ENCODE measurements at regions not wholly inside any gene's neighbourhood (a gene's known extent, or its start where the extent isn't known, plus 50 kb on each side); places are given as distances from the start of the nearest gene placed in this dataset.

DNA sequence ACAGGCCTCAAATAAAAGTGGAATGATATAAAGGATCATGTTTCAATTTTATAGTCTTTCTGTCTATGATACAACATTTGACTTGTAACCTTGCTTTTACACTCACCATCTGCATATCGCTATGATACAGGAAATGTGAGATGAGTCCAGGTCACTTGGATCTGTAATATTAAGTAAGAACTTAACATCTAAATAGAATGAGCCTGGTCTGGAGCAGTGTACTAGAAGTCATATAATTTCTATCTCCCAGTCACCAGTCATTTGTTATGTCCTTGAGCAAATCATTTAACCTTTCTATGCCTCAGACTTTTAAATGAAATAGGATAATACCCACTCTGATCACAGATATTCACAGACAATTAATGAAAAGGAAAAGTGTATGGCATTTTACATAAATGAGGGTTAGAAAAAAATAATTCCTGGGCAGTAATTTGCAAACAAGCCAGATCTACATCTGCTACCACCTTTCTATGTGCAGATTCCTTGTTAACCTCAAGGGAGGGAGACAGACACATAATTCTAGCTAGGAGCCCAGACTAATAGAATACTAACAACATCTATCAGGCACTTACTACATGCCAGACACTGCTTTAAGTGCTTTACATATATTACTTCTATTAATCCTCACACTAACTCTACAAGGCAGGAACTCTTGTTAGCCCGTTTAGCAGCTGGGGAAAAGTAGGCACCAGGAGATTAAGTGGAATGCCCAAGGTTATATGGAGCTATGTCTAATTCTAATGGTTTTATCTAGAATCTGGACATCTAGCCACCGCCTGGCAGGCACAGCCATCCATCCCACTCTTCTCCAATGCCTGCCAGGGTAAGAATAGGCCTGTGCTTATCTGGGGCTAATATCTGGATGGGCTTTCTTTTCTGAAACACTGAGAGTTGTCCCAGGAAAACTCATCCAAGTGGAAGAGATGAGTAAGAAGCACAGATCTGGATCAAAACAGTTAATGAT lies 313.6 kb upstream of the CDH20 start:
- Histone ChIP-seq H3K36me3 (ENCODE audit: insufficient read depth, low read length) (no peaks in the 10 kb centered on the region), H3K79me2 (ENCODE audit: insufficient read depth, low read length) (no peaks in the 10 kb centered on the region), H3K4me2 (ENCODE audit: low read length) (no peak overlapping the region), H3K9ac (ENCODE audit: low read length) (no peak overlapping the region), H4K20me1 (ENCODE audit: insufficient read depth, low read length) (no peaks in the 10 kb centered on the region), H3K9me3 (ENCODE audit: insufficient read depth, low read depth, low read length) (no peaks in the 10 kb centered on the region), H2AFZ (ENCODE audit: low read depth, low read length) (no peak overlapping the region), H3K4me1 (ENCODE audit: insufficient read depth, low read length) (no peaks in the 10 kb centered on the region), H3K27me3 (ENCODE audit: insufficient read depth, low read length) (no peaks in the 10 kb centered on the region), H3K27ac (ENCODE audit: low read depth, low read length) (no peak overlapping the region), H3K4me3 (ENCODE audit: insufficient read depth, low read depth, low read length) (no peak overlapping the region)
- Mint-ChIP-seq H3K9me3 (ENCODE audit: unreplicated experiment) (no peaks in the 10 kb centered on the region), H3K27ac (ENCODE audit: unreplicated experiment) (no peak overlapping the region), H3K27me3 (ENCODE audit: low read depth, unreplicated experiment) (no peaks in the 10 kb centered on the region), H3K4me1 (ENCODE audit: low read depth, unreplicated experiment) (no peaks in the 10 kb centered on the region), H3K36me3 (ENCODE audit: low read depth, unreplicated experiment) (no peaks in the 10 kb centered on the region), H3K4me3 (ENCODE audit: unreplicated experiment) (no peak overlapping the region)
- DNase-seq (ENCODE audit: low read depth), result no peak
- TF ChIP-seq, protein P1, sequence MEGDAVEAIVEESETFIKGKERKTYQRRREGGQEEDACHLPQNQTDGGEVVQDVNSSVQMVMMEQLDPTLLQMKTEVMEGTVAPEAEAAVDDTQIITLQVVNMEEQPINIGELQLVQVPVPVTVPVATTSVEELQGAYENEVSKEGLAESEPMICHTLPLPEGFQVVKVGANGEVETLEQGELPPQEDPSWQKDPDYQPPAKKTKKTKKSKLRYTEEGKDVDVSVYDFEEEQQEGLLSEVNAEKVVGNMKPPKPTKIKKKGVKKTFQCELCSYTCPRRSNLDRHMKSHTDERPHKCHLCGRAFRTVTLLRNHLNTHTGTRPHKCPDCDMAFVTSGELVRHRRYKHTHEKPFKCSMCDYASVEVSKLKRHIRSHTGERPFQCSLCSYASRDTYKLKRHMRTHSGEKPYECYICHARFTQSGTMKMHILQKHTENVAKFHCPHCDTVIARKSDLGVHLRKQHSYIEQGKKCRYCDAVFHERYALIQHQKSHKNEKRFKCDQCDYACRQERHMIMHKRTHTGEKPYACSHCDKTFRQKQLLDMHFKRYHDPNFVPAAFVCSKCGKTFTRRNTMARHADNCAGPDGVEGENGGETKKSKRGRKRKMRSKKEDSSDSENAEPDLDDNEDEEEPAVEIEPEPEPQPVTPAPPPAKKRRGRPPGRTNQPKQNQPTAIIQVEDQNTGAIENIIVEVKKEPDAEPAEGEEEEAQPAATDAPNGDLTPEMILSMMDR (IDR thresholded peaks at IDR 0.05; ENCODE audit: insufficient read depth, low read depth, low read length), result no peak
- TF ChIP-seq EZH2 (IDR thresholded peaks at IDR 0.05; ENCODE audit: insufficient read depth, low read length), result no peak
- no peak for FAIRE-seq

DNA sequence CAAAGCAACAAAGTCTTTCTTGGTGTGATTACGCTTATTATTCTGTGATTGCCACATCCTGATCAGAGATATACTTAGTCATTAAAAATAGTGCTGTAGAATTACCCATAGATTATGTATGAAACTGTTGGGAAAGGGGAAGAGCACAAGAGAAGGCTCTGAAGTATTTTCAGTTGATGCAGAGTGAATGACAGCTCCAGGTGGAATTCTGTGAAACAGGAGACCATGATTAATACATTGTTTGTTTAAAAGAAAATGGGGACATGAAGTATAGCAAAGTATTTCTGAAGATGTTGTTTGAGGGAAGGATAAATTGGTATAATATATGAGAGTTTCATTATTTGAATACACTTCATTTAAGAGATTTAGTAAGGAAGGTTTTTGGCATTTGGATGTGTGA lies 307.6 kb upstream of the CDH20 start:
- DNase-seq (ENCODE audit: low read depth), result no peak
- H3K4me1 Mint-ChIP-seq (ENCODE audit: low read depth, unreplicated experiment), result no peaks in the 10 kb centered on the region
- H3K27ac ChIP-seq (ENCODE audit: low read depth, low read length), result no peak overlapping the region
- H3K4me3 ChIP-seq (ENCODE audit: insufficient read depth, low read depth, low read length), result no peak overlapping the region
- H3K9ac ChIP-seq (ENCODE audit: low read length), result no peak overlapping the region
- no peaks in the 10 kb centered on the region for H3K9me3 ChIP-seq (ENCODE audit: insufficient read depth, low read depth, low read length)
- H3K27me3 ChIP-seq (ENCODE audit: insufficient read depth, low read length), result no peaks in the 10 kb centered on the region
- H3K9me3 Mint-ChIP-seq (ENCODE audit: unreplicated experiment), result no peaks in the 10 kb centered on the region
- no peaks in the 10 kb centered on the region for H3K36me3 Mint-ChIP-seq (ENCODE audit: low read depth, unreplicated experiment)
- no peaks in the 10 kb centered on the region for H3K27me3 Mint-ChIP-seq (ENCODE audit: low read depth, unreplicated experiment)
- H4K20me1 ChIP-seq (ENCODE audit: insufficient read depth, low read length), result no peaks in the 10 kb centered on the region
- no peaks in the 10 kb centered on the region for H3K4me1 ChIP-seq (ENCODE audit: insufficient read depth, low read length)
- no peak overlapping the region for H3K4me2 ChIP-seq (ENCODE audit: low read length)
- H3K4me3 Mint-ChIP-seq (ENCODE audit: unreplicated experiment), result no peak overlapping the region
- H3K36me3 ChIP-seq (ENCODE audit: insufficient read depth, low read length), result no peaks in the 10 kb centered on the region
- no peak overlapping the region for H3K27ac Mint-ChIP-seq (ENCODE audit: unreplicated experiment)
- no peak overlapping the region for H2AFZ ChIP-seq (ENCODE audit: low read depth, low read length)
- TF ChIP-seq, protein P1 (IDR thresholded peaks at IDR 0.05; ENCODE audit: insufficient read depth, low read depth, low read length), result no peak
- TF ChIP-seq EZH2 (IDR thresholded peaks at IDR 0.05; ENCODE audit: insufficient read depth, low read length), result no peak
- no peaks in the 10 kb centered on the region for H3K79me2 ChIP-seq (ENCODE audit: insufficient read depth, low read length)
- no peak for FAIRE-seq

DNA sequence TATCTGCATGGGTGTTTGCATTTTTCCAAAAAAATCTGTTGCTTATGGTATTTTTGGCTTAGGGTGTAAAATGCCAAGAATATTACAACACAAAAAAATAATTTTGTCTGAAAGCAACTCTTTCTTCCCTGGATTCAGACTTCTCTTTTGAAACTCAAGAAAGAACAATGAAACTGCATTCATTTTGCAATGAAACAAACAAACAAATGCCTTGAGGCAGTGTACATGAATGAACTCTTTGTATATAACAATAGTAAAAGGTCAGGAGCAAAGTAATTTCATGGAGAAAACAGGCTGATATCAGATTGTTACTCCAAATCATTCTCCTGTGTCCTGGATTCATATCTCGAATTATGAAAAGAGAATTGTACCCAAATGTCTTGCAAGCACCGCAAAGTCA lies 301.6 kb upstream of the CDH20 start:
- H3K9me3 Mint-ChIP-seq (ENCODE audit: unreplicated experiment), result no peaks in the 10 kb centered on the region
- FAIRE-seq (no peak), DNase-seq (ENCODE audit: low read depth) (no peak)
- no peaks in the 10 kb centered on the region for H3K27me3 ChIP-seq (ENCODE audit: insufficient read depth, low read length)
- no peaks in the 10 kb centered on the region for H3K4me1 ChIP-seq (ENCODE audit: insufficient read depth, low read length)
- no peak overlapping the region for H3K4me3 Mint-ChIP-seq (ENCODE audit: unreplicated experiment)
- no peak overlapping the region for H2AFZ ChIP-seq (ENCODE audit: low read depth, low read length)
- H3K36me3 Mint-ChIP-seq (ENCODE audit: low read depth, unreplicated experiment), result no peaks in the 10 kb centered on the region
- no peaks in the 10 kb centered on the region for H3K4me1 Mint-ChIP-seq (ENCODE audit: low read depth, unreplicated experiment)
- no peak overlapping the region for H3K4me3 ChIP-seq (ENCODE audit: insufficient read depth, low read depth, low read length)
- H3K9me3 ChIP-seq (ENCODE audit: insufficient read depth, low read depth, low read length), result no peaks in the 10 kb centered on the region
- H3K79me2 ChIP-seq (ENCODE audit: insufficient read depth, low read length), result no peaks in the 10 kb centered on the region
- no peak overlapping the region for H3K4me2 ChIP-seq (ENCODE audit: low read length)
- no peak for TF ChIP-seq EZH2 (IDR thresholded peaks at IDR 0.05; ENCODE audit: insufficient read depth, low read length)
- TF ChIP-seq, protein P1 (IDR thresholded peaks at IDR 0.05; ENCODE audit: insufficient read depth, low read depth, low read length), result no peak
- no peaks in the 10 kb centered on the region for H3K27me3 Mint-ChIP-seq (ENCODE audit: low read depth, unreplicated experiment)
- no peak overlapping the region for H3K27ac ChIP-seq (ENCODE audit: low read depth, low read length)
- no peaks in the 10 kb centered on the region for H3K36me3 ChIP-seq (ENCODE audit: insufficient read depth, low read length)
- no peak overlapping the region for H3K9ac ChIP-seq (ENCODE audit: low read length)
- H4K20me1 ChIP-seq (ENCODE audit: insufficient read depth, low read length), result no peaks in the 10 kb centered on the region
- no peak overlapping the region for H3K27ac Mint-ChIP-seq (ENCODE audit: unreplicated experiment)

All from astrocyte (in vitro differentiated cells and primary cell).